Neural cell (in vitro differentiated cells): ENCODE measurements at regions not wholly inside any gene's neighbourhood (a gene's known extent, or its start where the extent isn't known, plus 50 kb on each side); places are given as distances from the start of the nearest gene placed in this dataset.

ENCODE experiments used
- EZH2 ChIP-seq: fragments of 200-600, 300-800 bp; shearing (Covaris generic), sonication (generic); IDR thresholded peaks from 2 replicates; pipeline ENCODE4 v1.6.1; 2014; ENCODE audit warnings: antibody characterized with exemption, low read length, borderline replicate concordance, mild to moderate bottlenecking; ENCODE audit not compliant: insufficient read depth, poor library complexity, severe bottlenecking
- RAD21 ChIP-seq: fragments of 450-650 bp; conservative IDR thresholded peaks from 2 replicates; pipeline ENCODE4 v1.6.1; 2014; ENCODE audit warnings: antibody characterized with exemption, mild to moderate bottlenecking, moderate library complexity
- SMC3 ChIP-seq: fragments of 450-650 bp; conservative IDR thresholded peaks from 2 replicates; pipeline ENCODE4 v1.6.1; 2014; ENCODE audit warnings: antibody characterized with exemption, mild to moderate bottlenecking, moderate library complexity; ENCODE audit not compliant: poor library complexity
- TF ChIP-seq, protein P1 (sequence below): fragments of 450-650 bp; IDR thresholded peaks from 2 replicates; pipeline ENCODE4 v1.5.1; 2014; ENCODE audit warnings: antibody characterized with exemption, mild to moderate bottlenecking, moderate library complexity; ENCODE audit not compliant: poor library complexity, severe bottlenecking

GRCh38 chr1:239538239-239538988 is 152.0 kb downstream of the CHRM3 start:
- TF ChIP-seq RAD21 (no peak), EZH2 (no peak), SMC3 (no peak)
- TF ChIP-seq, protein P1, sequence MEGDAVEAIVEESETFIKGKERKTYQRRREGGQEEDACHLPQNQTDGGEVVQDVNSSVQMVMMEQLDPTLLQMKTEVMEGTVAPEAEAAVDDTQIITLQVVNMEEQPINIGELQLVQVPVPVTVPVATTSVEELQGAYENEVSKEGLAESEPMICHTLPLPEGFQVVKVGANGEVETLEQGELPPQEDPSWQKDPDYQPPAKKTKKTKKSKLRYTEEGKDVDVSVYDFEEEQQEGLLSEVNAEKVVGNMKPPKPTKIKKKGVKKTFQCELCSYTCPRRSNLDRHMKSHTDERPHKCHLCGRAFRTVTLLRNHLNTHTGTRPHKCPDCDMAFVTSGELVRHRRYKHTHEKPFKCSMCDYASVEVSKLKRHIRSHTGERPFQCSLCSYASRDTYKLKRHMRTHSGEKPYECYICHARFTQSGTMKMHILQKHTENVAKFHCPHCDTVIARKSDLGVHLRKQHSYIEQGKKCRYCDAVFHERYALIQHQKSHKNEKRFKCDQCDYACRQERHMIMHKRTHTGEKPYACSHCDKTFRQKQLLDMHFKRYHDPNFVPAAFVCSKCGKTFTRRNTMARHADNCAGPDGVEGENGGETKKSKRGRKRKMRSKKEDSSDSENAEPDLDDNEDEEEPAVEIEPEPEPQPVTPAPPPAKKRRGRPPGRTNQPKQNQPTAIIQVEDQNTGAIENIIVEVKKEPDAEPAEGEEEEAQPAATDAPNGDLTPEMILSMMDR: no peak
